T47D (cell line): ENCODE measurements at regions not wholly inside any gene's neighbourhood (a gene's known extent, or its start where the extent isn't known, plus 50 kb on each side); places are given as distances from the start of the nearest gene placed in this dataset.

Experiments used
- DNase-seq, 2 experiments: peaks; one replicate each; pipeline versions ENCODE4 v3.0.0 to v3.0.0-alpha.2; 2011 to 2012; ENCODE audit warnings: low read depth in 1 of 2, low spot score in 1 of 2
- JUND ChIP-seq: IDR thresholded peaks from 2 replicates; pipeline ENCODE4 v1.6.1; 2012; ENCODE audit warnings: low read depth
- in situ Hi-C: cut with HindIII; loops from 2 replicates; pipeline ENCODE4 v1.10.0; 2016; ENCODE audit warnings: low sequenced_read_pairs, low pct_unique_long_range_greater_than_20kb

- no peak for TF ChIP-seq JUND
- in situ Hi-C loops, result no loop called here
- no peak for DNase-seq
Observed at GRCh38 chr6:122116119-122116834, 283.2 kb upstream of the HSF2 start.

GRCh38 chr6:122116835-122117627, 282.4 kb upstream of the HSF2 start:
- TF ChIP-seq JUND, result no peak
- in situ Hi-C loops, result no loop called here
- DNase-seq, result no peak

- DNase-seq, result no peak
- no peak for TF ChIP-seq JUND
Observed at GRCh38 chr6:122118945-122119506, 280.4 kb upstream of the HSF2 start.

GRCh38 chr6:122122202-122122601, 277.2 kb upstream of the HSF2 start:
- no peak for TF ChIP-seq JUND
- no peak for DNase-seq
- in situ Hi-C loops, result no loop called here

More at GRCh38 chr6:122118945-122119506, 280.4 kb upstream of the HSF2 start:
- in situ Hi-C loops, result no loop called here

GRCh38 chr6:122122686-122123085, 276.8 kb upstream of the HSF2 start:
- TF ChIP-seq JUND, result no peak
- in situ Hi-C loops, result no loop called here
- no peak for DNase-seq

DNA sequence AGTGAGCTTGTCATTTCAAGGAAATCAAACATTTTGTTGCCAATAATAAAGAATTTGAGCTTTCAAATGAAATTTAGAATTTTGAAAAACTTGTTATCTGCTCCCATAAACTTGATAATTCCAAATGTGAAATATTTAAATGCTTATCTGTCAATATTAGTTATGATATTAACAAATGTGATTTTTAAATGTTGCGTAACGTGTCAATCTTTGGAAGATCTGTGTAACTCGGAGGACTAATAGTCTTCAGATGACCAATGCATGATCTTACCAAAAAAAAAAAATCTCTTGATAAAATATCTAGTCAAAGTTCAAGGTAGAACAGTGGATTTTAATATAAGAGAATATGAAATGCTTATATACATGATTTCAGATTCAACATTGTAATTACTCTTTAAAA, 274.5 kb upstream of the HSF2 start:
- no peak for DNase-seq
- no peak for TF ChIP-seq JUND
- in situ Hi-C loops, result no loop called here

GRCh38 chr6:122126894-122127293, 272.6 kb upstream of the HSF2 start:
- in situ Hi-C loops, result no loop called here
- DNase-seq, result no peak
- TF ChIP-seq JUND, result no peak

DNA sequence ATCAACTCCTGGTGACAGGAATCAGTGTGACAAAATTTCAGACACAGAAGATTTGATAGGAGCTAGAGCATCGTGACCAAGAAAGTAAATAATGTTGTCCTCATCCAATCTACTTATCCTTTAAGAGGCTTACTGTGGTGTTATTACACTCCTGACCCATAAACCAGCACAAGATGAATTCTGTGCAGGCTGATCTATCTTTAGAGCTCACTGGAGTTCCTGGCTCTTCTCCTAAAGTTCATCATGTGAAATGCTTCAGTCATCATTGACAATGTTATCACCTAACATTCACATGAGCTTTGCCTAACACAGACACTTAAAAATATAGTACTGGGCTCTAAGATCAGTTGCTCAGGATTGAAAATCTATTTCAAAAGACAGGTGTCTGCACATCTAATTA, 271.0 kb upstream of the HSF2 start:
- no peak for TF ChIP-seq JUND
- in situ Hi-C loops, result no loop called here
- no peak for DNase-seq

DNA sequence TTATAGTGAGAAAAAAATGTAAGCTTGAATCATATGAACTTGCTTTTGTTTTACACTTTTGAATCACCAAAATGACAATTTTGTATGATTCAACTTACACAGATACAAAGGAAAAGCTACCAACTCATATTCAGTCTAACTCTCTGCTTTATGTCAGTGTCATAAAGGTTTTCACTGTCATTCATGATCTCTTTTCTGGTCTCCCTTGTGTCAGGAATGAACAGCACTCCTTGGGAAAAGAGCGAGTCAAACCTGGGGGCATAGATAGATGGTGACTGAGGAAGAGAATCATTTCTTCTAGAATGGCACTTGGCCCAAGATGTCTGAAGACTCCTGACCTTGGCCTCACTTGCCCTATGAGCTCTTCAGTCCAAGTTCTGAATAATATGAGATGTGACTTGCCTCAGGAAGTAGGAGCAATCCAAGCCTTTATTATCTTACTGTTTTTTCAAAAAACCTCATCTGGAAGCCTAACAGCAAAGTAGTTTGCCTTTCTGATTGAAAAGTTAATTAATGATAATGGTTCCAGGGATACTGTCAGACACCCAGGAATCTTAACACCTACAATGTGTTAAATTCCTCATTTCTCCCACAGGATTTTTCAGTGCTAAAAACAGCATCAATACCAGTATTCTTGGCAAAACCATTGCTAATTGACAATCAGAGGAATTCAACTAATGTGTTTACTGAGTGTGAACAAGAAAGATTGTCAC, 270.0 kb upstream of the HSF2 start:
- DNase-seq, result no peak

GRCh38 chr6:122130026-122130348, 269.5 kb upstream of the HSF2 start:
- no peak for TF ChIP-seq JUND
- in situ Hi-C loops, result no loop called here
- no peak for DNase-seq

More for the DNA sequence above, 270.0 kb upstream of the HSF2 start:
- in situ Hi-C loops, result no loop called here
- TF ChIP-seq JUND, result no peak

DNA sequence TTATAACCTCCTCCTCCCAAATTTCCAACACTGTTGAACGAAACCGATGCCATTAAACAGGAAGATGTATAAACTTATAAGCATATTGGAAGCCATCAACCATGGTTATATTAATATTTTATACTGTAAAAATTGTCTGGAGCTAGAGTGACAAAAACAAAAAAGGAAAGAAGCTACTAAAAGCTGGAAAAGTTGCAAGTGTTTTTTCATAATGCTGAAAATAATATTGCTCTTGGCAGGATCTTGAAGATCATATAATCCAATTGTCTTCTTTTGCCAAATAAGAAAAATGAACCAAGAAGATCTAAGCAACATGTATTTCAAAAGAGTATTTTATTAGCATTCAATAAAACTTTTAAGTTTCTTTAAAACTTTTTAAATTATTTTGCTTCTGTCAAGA, 268.9 kb upstream of the HSF2 start:
- DNase-seq, result no peak
- in situ Hi-C loops, result no loop called here
- no peak for TF ChIP-seq JUND

- TF ChIP-seq JUND, result no peak
- in situ Hi-C loops, result no loop called here
- no peak for DNase-seq
Observed at GRCh38 chr6:122136386-122136785, 263.1 kb upstream of the HSF2 start.

DNA sequence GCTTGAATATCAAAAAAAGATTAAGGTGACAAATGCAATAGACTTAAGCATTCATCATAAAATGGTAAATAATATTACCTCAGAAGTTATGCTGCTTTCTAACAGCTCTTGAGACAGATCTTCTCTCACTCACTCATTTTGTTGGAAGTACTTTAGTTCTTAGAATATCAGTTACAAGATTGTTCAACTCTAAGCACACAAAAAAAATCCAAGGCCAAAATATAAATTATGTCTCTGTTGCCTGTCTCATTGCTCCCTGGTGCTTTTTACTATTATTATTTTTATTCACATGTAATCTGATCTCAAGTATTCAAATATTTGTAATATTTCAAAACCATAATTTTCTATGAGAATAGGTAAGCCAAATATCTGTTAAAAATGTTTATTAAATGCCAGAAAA, 259.4 kb upstream of the HSF2 start:
- no peak for TF ChIP-seq JUND
- DNase-seq, result no peak
- in situ Hi-C loops, result no loop called here
